Tibial nerve (tissue), 4 donors: ENCODE measurements at regions not wholly inside any gene's neighbourhood (a gene's known extent, or its start where the extent isn't known, plus 50 kb on each side); places are given as distances from the start of the nearest gene placed in this dataset.
"Not testable (repeated sequence)": the region's sequence is repeated elsewhere in the genome, so short reads cannot be mapped to it uniquely, and the experiment has no call there.

Experiments
- CTCF ChIP-seq, 5 experiments: fragments of 200-600 bp in 3 of 5; fragments of 450-650 bp in 2 of 5; sonication (generic) in 3 of 5; IDR thresholded peaks; one replicate each; pipeline ENCODE4 v1.5.1; 2016 to 2019; ENCODE audit warnings: antibody characterized with exemption in 5 of 5, mild to moderate bottlenecking in 3 of 5, moderate library complexity in 2 of 5
- EP300 ChIP-seq, 2 donors: sonication (generic); formaldehyde crosslinking; IDR thresholded peaks; one replicate each; pipeline ENCODE4 v1.6.1; 2017; ENCODE audit warnings: antibody characterized with exemption in 2 of 2, mild to moderate bottlenecking in 1 of 2

GRCh38 chr13:52306336-52306735 lies 99.6 kb downstream of the THSD1 start:
- not testable (repeated sequence) for TF ChIP-seq EP300, CTCF (IDR thresholded peaks at IDR 0.05)
